Neuronal stem cell (in vitro differentiated cells): ENCODE measurements at regions not wholly inside any gene's neighbourhood (a gene's known extent, or its start where the extent isn't known, plus 50 kb on each side); places are given as distances from the start of the nearest gene placed in this dataset. TPM values are rescaled to one million over a fixed set of nuclear protein-coding genes. Genes with fewer than 3 reads are reported as not detected.

Experiments
- DNase-seq: peaks from one replicate; pipeline ENCODE4 v3.0.0-alpha.2; 2013; ENCODE audit warnings: low spot score
- H2AFZ ChIP-seq: one replicate; pipeline ENCODE4 v1.6.1; 2013; ENCODE audit warnings: mild to moderate bottlenecking, low read length, inconsistent platforms
- H2AK5ac ChIP-seq: 2 replicates; pipeline ENCODE4 v1.6.1; 2013; ENCODE audit warnings: low read depth, mild to moderate bottlenecking, inconsistent platforms, low read length, moderate library complexity, mixed read lengths
- H2BK120ac ChIP-seq: 2 replicates; pipeline ENCODE4 v1.6.1; 2013; ENCODE audit warnings: low read depth, mild to moderate bottlenecking, inconsistent platforms, low read length, moderate library complexity, mixed read lengths
- H2BK12ac ChIP-seq: one replicate; pipeline ENCODE4 v1.6.1; 2013; ENCODE audit warnings: low read length, inconsistent platforms
- H2BK15ac ChIP-seq: 2 replicates; pipeline ENCODE4 v1.6.1; 2013; ENCODE audit warnings: mild to moderate bottlenecking, low read length, inconsistent platforms, mixed read lengths
- H2BK5ac ChIP-seq: one replicate; pipeline ENCODE4 v1.6.1; 2013; ENCODE audit warnings: inconsistent platforms, mild to moderate bottlenecking, low read length, moderate library complexity
- H3K14ac ChIP-seq: one replicate; pipeline ENCODE4 v1.6.1; 2013; ENCODE audit warnings: low read length, inconsistent platforms
- H3K18ac ChIP-seq: 2 replicates; pipeline ENCODE4 v1.6.1; 2013; ENCODE audit warnings: low read length, inconsistent platforms
- H3K23ac ChIP-seq: 2 replicates; pipeline ENCODE4 v1.6.1; 2013; ENCODE audit warnings: low read depth, mild to moderate bottlenecking, mixed read lengths, low read length, inconsistent platforms; ENCODE audit not compliant: poor library complexity
- H3K27ac ChIP-seq: replicated peaks from 3 replicates; pipeline ENCODE4 v1.5.1; 2013; ENCODE audit warnings: low read length, inconsistent platforms
- H3K27me3 ChIP-seq, 3 experiments: 2 replicates each; pipeline ENCODE4 v1.6.1; 2013; ENCODE audit warnings: low read length in 3 of 3, mild to moderate bottlenecking in 2 of 3, inconsistent platforms in 1 of 3, low read depth in 1 of 3, mixed read lengths in 1 of 3, moderate library complexity in 1 of 3; ENCODE audit not compliant: control insufficient read depth in 3 of 3, insufficient read depth in 3 of 3
- H3K36me3 ChIP-seq, 2 donors: replicated peaks in 1 of 2; 2 replicates each; pipeline ENCODE4 v1.6.1; 2013; ENCODE audit warnings: low read length in 2 of 2; ENCODE audit not compliant: control insufficient read depth in 2 of 2, insufficient read depth in 2 of 2
- H3K4ac ChIP-seq: 2 replicates; pipeline ENCODE4 v1.6.1; 2013; ENCODE audit warnings: inconsistent platforms, mild to moderate bottlenecking, low read length, moderate library complexity
- H3K4me1 ChIP-seq, 2 donors: 1 replicate in 1 of 2; 2 replicates in 1 of 2; pipeline ENCODE4 v1.6.1; 2013; ENCODE audit warnings: low read length in 2 of 2, low read depth in 1 of 2; ENCODE audit not compliant: control insufficient read depth in 2 of 2, insufficient read depth in 1 of 2
- H3K4me2 ChIP-seq: one replicate; pipeline ENCODE4 v1.6.1; 2013; ENCODE audit warnings: mild to moderate bottlenecking, low read length, inconsistent platforms; ENCODE audit not compliant: insufficient read depth, poor library complexity, severe bottlenecking
- H3K4me3 ChIP-seq, 2 donors: 2 replicates each; pipeline ENCODE4 v1.5.1; 2013; ENCODE audit warnings: low read length in 2 of 2, mild to moderate bottlenecking in 2 of 2, inconsistent platforms in 1 of 2, moderate library complexity in 1 of 2
- H3K79me1 ChIP-seq: one replicate; pipeline ENCODE4 v1.6.1; 2013; ENCODE audit warnings: low read depth, mild to moderate bottlenecking, inconsistent platforms, low read length, moderate library complexity
- H3K9ac ChIP-seq: one replicate; pipeline ENCODE4 v1.6.1; 2013; ENCODE audit warnings: mild to moderate bottlenecking, low read depth, low read length, inconsistent platforms; ENCODE audit not compliant: poor library complexity
- H3K9me3 ChIP-seq, 2 donors: replicated peaks in 1 of 2; 2 replicates each; pipeline versions ENCODE3 to v1.6.1; 2013; ENCODE audit warnings: low read length in 2 of 2, mild to moderate bottlenecking in 2 of 2, inconsistent platforms in 1 of 2, low read depth in 1 of 2, mixed read lengths in 1 of 2, moderate library complexity in 1 of 2; ENCODE audit not compliant: control insufficient read depth in 2 of 2, insufficient read depth in 1 of 2
- H4K8ac ChIP-seq: one replicate; pipeline ENCODE4 v1.6.1; 2013; ENCODE audit warnings: low read depth, mild to moderate bottlenecking, inconsistent platforms, low read length, moderate library complexity
- H4K91ac ChIP-seq: one replicate; pipeline ENCODE4 v1.6.1; 2013; ENCODE audit warnings: low read length, low read depth, mild to moderate bottlenecking, inconsistent platforms; ENCODE audit not compliant: poor library complexity
- WGBS, 2 donors: extraction: QIAGEN DNeasy Blood & Tissue Kit; methylation state at CpG; one replicate each; pipeline ENCODE4 v1.1.7; 2013; ENCODE audit warnings: missing lambda C conversion rate in 2 of 2, mixed read lengths in 1 of 2; ENCODE audit not compliant: insufficient read length in 2 of 2, insufficient replicate concordance in 1 of 2; ENCODE audit errors: extremely low coverage in 2 of 2; 5-methylcytosine and 5-hydroxymethylcytosine counted together
- small RNA-seq: library from polyadenylated mRNA; stranded (forward); fragments of <200 nt; extraction: miRNeasy Mini kit (QIAGEN cat#:217004); gene quantifications from one replicate; pipeline ENCODE3, GENCODE V24; 2013; ENCODE audit not compliant: insufficient read depth

DNA sequence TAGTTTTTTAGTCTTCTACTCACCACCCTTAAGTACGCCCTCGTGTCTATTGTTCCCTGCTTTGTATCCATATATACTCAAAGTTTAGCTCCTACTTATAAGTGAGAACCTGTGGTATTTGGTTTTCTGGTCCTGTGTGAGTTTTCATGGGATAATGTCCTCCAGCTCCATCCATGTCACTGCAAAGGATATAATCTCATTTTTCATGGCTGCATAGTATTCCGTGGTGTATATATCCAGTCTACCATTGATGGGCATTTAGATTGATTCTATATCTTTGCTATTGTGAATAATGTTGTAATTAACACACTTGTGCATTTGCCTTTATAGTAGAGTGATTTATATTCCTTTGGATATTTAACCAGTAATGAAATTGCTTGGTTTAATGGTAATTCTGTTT, 579.9 kb downstream of the CDH18 start:
- H4K91ac ChIP-seq, result no peak overlapping the region
- H3K4me3 ChIP-seq, result no peak overlapping the region
- H2BK15ac ChIP-seq, result no peak overlapping the region
- DNase-seq, result no peak
- no peak overlapping the region for H2BK120ac ChIP-seq
- no peak overlapping the region for H2BK5ac ChIP-seq
- H4K8ac ChIP-seq, result no peak overlapping the region
- H2AFZ ChIP-seq, result no peak overlapping the region
- no peak overlapping the region for H3K4ac ChIP-seq
- H3K23ac ChIP-seq, result no peak overlapping the region
- no peaks in the 10 kb centered on the region for H3K9me3 ChIP-seq
- WGBS, 2 donors, result no CpG with 5 or more reads among the region's 3 CpGs
- H3K4me2 ChIP-seq, result no peak overlapping the region
- H2AK5ac ChIP-seq, result no peak overlapping the region
- H3K4me1 ChIP-seq, result no peaks in the 10 kb centered on the region
- no peaks in the 10 kb centered on the region for H3K36me3 ChIP-seq
- H2BK12ac ChIP-seq, result no peak overlapping the region
- H3K14ac ChIP-seq, result no peak overlapping the region
- H3K27ac ChIP-seq, result no peak overlapping the region
- no peak overlapping the region for H3K18ac ChIP-seq
- no peaks in the 10 kb centered on the region for H3K27me3 ChIP-seq
- no peak overlapping the region for H3K9ac ChIP-seq
- H3K79me1 ChIP-seq, result no peaks in the 10 kb centered on the region

GRCh38 chr5:19411936-19412335, 576.1 kb downstream of the CDH18 start:
- no peaks in the 10 kb centered on the region for H3K4me1 ChIP-seq
- H3K27me3 ChIP-seq, result no peaks in the 10 kb centered on the region
- no peak overlapping the region for H2BK15ac ChIP-seq

More at GRCh38 chr5:19411936-19412335, 576.1 kb downstream of the CDH18 start:
- WGBS, 2 donors, result no CpG with 5 or more reads among the region's 3 CpGs
- no peaks in the 10 kb centered on the region for H3K36me3 ChIP-seq
- H2BK12ac ChIP-seq, result no peak overlapping the region
- no peak overlapping the region for H3K4ac ChIP-seq
- H2BK5ac ChIP-seq, result no peak overlapping the region
- H2BK120ac ChIP-seq, result no peak overlapping the region
- H3K27ac ChIP-seq, result no peak overlapping the region
- H3K4me2 ChIP-seq, result no peak overlapping the region
- no peak overlapping the region for H2AFZ ChIP-seq
- no peak overlapping the region for H2AK5ac ChIP-seq
- no peak overlapping the region for H4K91ac ChIP-seq
- no peak overlapping the region for H3K18ac ChIP-seq
- H3K4me3 ChIP-seq, result no peak overlapping the region
- no peaks in the 10 kb centered on the region for H3K79me1 ChIP-seq
- H3K9ac ChIP-seq, result no peak overlapping the region
- DNase-seq, result no peak
- H3K23ac ChIP-seq, result no peak overlapping the region
- no peaks in the 10 kb centered on the region for H3K9me3 ChIP-seq
- H3K14ac ChIP-seq, result no peak overlapping the region
- no peak overlapping the region for H4K8ac ChIP-seq

Small RNAs in the stretch of these regions (small RNA-seq; reads per million reads assigned to genes)
- gene AC025768.1, result not detected
- not detected for gene RF00017
- not detected for gene RF00136
- gene RN7SL58P, result not detected
